ENCODE measurements at regions not wholly inside any gene's neighbourhood (a gene's known extent, or its start where the extent isn't known, plus 50 kb on each side); places are given as distances from the start of the nearest gene placed in this dataset.

GRCh38 chr12:115216301-115216700, 532.3 kb upstream of the TBX3 start:
- H3K4me1 Mint-ChIP-seq (ENCODE audit: low read depth): no peaks in the 10 kb centered on the region
- ChIA-PET CTCF (no interaction called here), POLR2A (no interaction called here)
- H3K4me3 Mint-ChIP-seq: no peak overlapping the region
- peaks cover 5% of the 10 kb centered on the region for H3K9me3 Mint-ChIP-seq
- intact Hi-C loops (cut with micrococcal nuclease): no loop called here
- no peaks in the 10 kb centered on the region for H3K27me3 Mint-ChIP-seq
- H3K27ac Mint-ChIP-seq: no peak overlapping the region
- DNase-seq: no peak
- no peaks in the 10 kb centered on the region for H3K36me3 Mint-ChIP-seq

DNA sequence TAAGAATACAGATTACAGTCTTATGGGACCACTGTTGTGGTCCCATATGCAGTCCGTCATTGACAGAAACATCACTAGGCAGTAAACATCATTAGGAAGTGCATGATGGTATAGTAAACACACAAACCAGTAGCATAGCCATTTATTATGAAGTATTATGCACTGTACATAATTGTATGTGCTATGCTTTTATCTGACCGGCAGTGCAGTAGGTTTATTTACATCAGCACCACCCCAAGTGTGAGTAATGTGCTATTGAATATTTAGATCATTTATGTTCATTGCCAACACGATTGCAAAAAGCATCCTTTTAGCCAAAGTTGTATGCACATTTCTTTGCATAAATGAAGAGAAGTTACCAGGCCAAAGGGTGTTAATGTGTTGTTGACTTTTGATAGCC, 531.6 kb upstream of the TBX3 start:
- Mint-ChIP-seq H3K36me3 (no peaks in the 10 kb centered on the region), H3K27me3 (no peaks in the 10 kb centered on the region), H3K27ac (no peak overlapping the region), H3K4me3 (no peak overlapping the region), H3K9me3 (peaks cover 5% of the 10 kb centered on the region), H3K4me1 (ENCODE audit: low read depth) (no peaks in the 10 kb centered on the region)
- no peak for DNase-seq
- intact Hi-C loops (cut with micrococcal nuclease): no loop called here
- POLR2A ChIA-PET: no interaction called here
- CTCF ChIA-PET: no interaction called here

DNA sequence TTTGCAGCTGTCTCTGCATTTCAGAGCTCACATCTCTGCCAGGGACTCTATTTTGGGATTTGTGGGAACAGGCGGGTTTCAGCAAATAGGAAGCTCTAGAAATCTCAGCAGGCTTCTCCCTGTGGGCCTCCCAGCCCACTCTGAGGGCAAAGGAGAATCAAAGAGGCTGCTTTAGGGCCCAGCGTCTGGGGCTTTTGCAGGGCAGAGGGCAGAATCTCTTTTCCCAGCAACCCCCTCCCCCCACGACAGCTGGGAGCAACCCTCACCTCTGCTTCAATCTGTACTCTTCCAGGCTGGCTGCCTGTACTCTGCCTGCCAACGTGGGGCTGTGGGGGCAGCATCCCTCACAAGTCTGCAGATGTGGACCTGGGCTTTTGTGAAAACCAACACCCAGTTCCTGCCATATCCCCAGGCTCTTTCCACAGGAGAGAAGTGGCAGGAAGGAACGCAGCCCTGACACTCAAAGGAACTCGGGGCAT, 529.6 kb upstream of the TBX3 start:
- intact Hi-C loops (cut with micrococcal nuclease): no loop called here
- ChIA-PET POLR2A (no interaction called here), CTCF (no interaction called here)
- no peak overlapping the region for H3K27ac Mint-ChIP-seq
- H3K36me3 Mint-ChIP-seq: no peaks in the 10 kb centered on the region
- no peak overlapping the region for H3K4me3 Mint-ChIP-seq
- no peaks in the 10 kb centered on the region for H3K27me3 Mint-ChIP-seq
- DNase-seq: no peak
- peaks cover 3% of the 10 kb centered on the region for H3K9me3 Mint-ChIP-seq
- H3K4me1 Mint-ChIP-seq (ENCODE audit: low read depth): no peaks in the 10 kb centered on the region

GRCh38 chr12:115213118-115213517, 529.1 kb upstream of the TBX3 start:
- H3K9me3 Mint-ChIP-seq: peaks cover 3% of the 10 kb centered on the region
- no peak overlapping the region for H3K4me3 Mint-ChIP-seq
- H3K27me3 Mint-ChIP-seq: no peaks in the 10 kb centered on the region
- POLR2A ChIA-PET: no interaction called here
- no peaks in the 10 kb centered on the region for H3K4me1 Mint-ChIP-seq (ENCODE audit: low read depth)
- no peak overlapping the region for H3K27ac Mint-ChIP-seq
- no peak for DNase-seq
- H3K36me3 Mint-ChIP-seq: no peaks in the 10 kb centered on the region
- intact Hi-C loops (cut with micrococcal nuclease): no loop called here
- CTCF ChIA-PET: no interaction called here

DNA sequence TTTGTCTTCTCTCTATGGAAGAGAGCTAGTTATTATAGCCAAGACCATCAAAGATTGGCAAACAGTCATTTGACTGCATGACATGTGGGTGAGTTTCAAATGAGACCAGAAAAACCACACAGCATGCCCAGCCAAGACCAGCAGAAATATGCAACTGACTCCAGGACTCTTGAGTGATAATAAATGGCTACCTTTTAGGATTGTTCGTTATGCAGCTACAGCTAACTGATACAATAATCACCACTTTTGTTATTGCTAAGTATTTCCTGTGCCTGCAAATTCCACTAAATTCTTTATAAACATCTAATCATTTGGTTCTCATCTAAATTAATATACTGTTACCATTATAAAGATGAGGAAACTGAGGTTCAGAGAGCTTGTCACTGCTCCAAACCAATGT, 528.4 kb upstream of the TBX3 start:
- DNase-seq: no peak
- Mint-ChIP-seq H3K27me3 (no peaks in the 10 kb centered on the region), H3K9me3 (peaks cover 3% of the 10 kb centered on the region), H3K4me1 (ENCODE audit: low read depth) (no peaks in the 10 kb centered on the region), H3K4me3 (no peak overlapping the region), H3K36me3 (no peaks in the 10 kb centered on the region), H3K27ac (no peak overlapping the region)
- POLR2A ChIA-PET: no interaction called here
- intact Hi-C loops (cut with micrococcal nuclease): no loop called here
- CTCF ChIA-PET: no interaction called here

DNA sequence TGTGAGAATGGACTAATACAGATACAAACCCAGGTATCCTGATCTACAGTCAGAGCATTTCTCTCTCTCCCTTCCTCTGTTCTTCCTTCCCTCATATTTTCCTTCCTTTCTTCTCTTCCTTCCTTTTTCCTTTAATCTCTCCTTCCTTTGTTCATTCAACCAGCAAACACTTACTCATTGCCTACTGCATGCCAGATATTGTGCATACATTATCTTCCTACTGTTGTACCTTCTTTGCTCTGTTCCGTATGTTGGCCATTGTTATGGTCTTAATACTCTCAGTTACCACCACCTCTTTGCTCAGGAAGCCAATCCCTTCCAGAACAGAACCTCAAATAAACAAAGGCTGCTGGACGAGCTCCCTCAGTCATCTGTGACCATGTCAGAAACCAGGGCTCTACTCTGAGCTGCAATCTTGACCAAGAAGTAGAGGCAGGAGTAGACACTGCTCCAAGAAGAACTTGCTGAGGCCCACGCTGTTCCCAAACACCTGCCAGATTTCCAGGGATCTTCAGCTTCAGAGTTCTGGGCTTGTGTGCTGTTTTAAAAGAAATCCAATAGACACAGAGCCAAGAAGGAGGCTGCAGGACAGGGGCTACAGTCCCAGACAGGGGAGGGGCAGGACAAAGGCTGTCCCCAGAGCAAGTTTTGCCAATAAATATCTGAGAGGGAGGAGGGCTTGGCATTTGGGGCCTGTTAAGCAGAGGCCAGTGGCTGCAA, 526.7 kb upstream of the TBX3 start:
- ChIA-PET CTCF (no interaction called here), POLR2A (no interaction called here)
- H3K36me3 Mint-ChIP-seq: no peaks in the 10 kb centered on the region
- H3K27me3 Mint-ChIP-seq: no peaks in the 10 kb centered on the region
- peaks cover 6% of the 10 kb centered on the region for H3K9me3 Mint-ChIP-seq
- H3K27ac Mint-ChIP-seq: no peak overlapping the region
- intact Hi-C loops (cut with micrococcal nuclease): no loop called here
- H3K4me1 Mint-ChIP-seq (ENCODE audit: low read depth): no peaks in the 10 kb centered on the region
- no peak for DNase-seq
- no peak overlapping the region for H3K4me3 Mint-ChIP-seq

- Mint-ChIP-seq H3K4me3 (no peak overlapping the region), H3K27me3 (no peaks in the 10 kb centered on the region), H3K9me3 (peaks cover 6% of the 10 kb centered on the region), H3K36me3 (no peaks in the 10 kb centered on the region), H3K4me1 (ENCODE audit: low read depth) (no peaks in the 10 kb centered on the region), H3K27ac (no peak overlapping the region)
- DNase-seq: no peak
- intact Hi-C loops (cut with micrococcal nuclease): no loop called here
- ChIA-PET POLR2A (no interaction called here), CTCF (no interaction called here)
Observed at GRCh38 chr12:115209230-115209629, 525.3 kb upstream of the TBX3 start.

DNA sequence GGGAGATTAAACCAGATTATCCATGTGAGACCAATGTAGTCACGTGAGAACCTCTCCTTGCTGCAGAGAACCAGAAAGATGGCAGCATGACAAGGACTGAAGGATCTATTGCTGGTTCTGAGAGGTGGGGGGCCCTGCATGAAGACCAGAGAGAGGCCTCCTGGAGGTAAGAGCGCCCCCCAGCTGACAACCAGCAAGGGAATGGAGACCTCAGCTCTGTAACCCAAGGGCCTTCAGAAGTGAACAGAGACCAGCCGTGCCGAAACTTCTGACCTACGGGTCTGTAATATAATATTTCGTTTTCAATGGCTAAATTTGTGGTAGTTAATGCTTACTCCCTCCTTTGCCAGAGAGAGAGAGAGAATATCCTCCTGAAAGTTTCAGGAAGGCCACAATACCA, 524.1 kb upstream of the TBX3 start:
- CTCF ChIA-PET: no interaction called here
- Mint-ChIP-seq H3K9me3 (peaks cover 6% of the 10 kb centered on the region), H3K27ac (no peak overlapping the region), H3K36me3 (no peaks in the 10 kb centered on the region), H3K27me3 (no peaks in the 10 kb centered on the region), H3K4me1 (ENCODE audit: low read depth) (no peaks in the 10 kb centered on the region), H3K4me3 (no peak overlapping the region)
- POLR2A ChIA-PET: no interaction called here
- DNase-seq: no peak
- intact Hi-C loops (cut with micrococcal nuclease): no loop called here

- Mint-ChIP-seq H3K36me3 (no peaks in the 10 kb centered on the region), H3K27me3 (no peaks in the 10 kb centered on the region), H3K9me3 (peaks cover 6% of the 10 kb centered on the region), H3K27ac (no peak overlapping the region), H3K4me3 (no peak overlapping the region), H3K4me1 (ENCODE audit: low read depth) (no peaks in the 10 kb centered on the region)
- CTCF ChIA-PET: no interaction called here
- no peak for DNase-seq
- intact Hi-C loops (cut with micrococcal nuclease): no loop called here
- POLR2A ChIA-PET: no interaction called here
Observed at GRCh38 chr12:115207216-115207915, 523.4 kb upstream of the TBX3 start.

DNA sequence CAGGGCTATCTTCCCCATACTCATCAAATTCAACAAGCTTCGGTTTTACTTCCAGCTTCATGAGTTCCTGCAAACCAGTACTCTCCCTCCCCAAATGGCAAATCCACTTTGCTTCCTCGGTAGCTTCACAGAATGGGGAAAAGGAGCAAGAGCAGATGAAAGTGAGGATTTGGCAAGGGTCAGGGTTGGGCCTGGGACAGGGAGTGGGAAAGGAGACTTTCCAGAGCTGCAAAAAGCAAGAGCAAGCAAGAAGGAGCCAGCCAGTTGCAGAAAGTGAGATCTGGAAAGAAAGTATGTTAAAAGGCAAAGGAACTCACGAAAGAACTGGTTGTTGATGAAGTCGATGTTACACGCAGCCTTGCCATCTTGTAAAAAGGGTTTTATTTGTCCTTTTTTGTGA, 522.8 kb upstream of the TBX3 start:
- Mint-ChIP-seq H3K4me3 (no peak overlapping the region), H3K27ac (no peak overlapping the region), H3K36me3 (no peaks in the 10 kb centered on the region), H3K27me3 (no peaks in the 10 kb centered on the region), H3K9me3 (peaks cover 2% of the 10 kb centered on the region), H3K4me1 (ENCODE audit: low read depth) (no peaks in the 10 kb centered on the region)
- POLR2A ChIA-PET: no interaction called here
- DNase-seq: no peak
- intact Hi-C loops (cut with micrococcal nuclease): no loop called here
- CTCF ChIA-PET: no interaction called here

GRCh38 chr12:115205755-115206308, 521.9 kb upstream of the TBX3 start:
- no peaks in the 10 kb centered on the region for H3K4me1 Mint-ChIP-seq (ENCODE audit: low read depth)
- POLR2A ChIA-PET: no interaction called here
- no peaks in the 10 kb centered on the region for H3K27me3 Mint-ChIP-seq

GRCh38 chr12:115204957-115205754, 521.2 kb upstream of the TBX3 start:
- H3K27ac Mint-ChIP-seq: no peak overlapping the region
- no peak overlapping the region for H3K4me3 Mint-ChIP-seq
- peaks cover 2% of the 10 kb centered on the region for H3K9me3 Mint-ChIP-seq
- POLR2A ChIA-PET: no interaction called here
- H3K36me3 Mint-ChIP-seq: no peaks in the 10 kb centered on the region
- intact Hi-C loops (cut with micrococcal nuclease): no loop called here
- H3K27me3 Mint-ChIP-seq: no peaks in the 10 kb centered on the region
- CTCF ChIA-PET: no interaction called here
- no peaks in the 10 kb centered on the region for H3K4me1 Mint-ChIP-seq (ENCODE audit: low read depth)
- no peak for DNase-seq

More at GRCh38 chr12:115205755-115206308, 521.9 kb upstream of the TBX3 start:
- no peak for DNase-seq
- Mint-ChIP-seq H3K36me3 (no peaks in the 10 kb centered on the region), H3K27ac (no peak overlapping the region), H3K9me3 (peaks cover 2% of the 10 kb centered on the region), H3K4me3 (no peak overlapping the region)
- intact Hi-C loops (cut with micrococcal nuclease): no loop called here
- CTCF ChIA-PET: no interaction called here
